HUES48 (cell line): ENCODE measurements at regions not wholly inside any gene's neighbourhood (a gene's known extent, or its start where the extent isn't known, plus 50 kb on each side); places are given as distances from the start of the nearest gene placed in this dataset.
"Not testable (repeated sequence)": the region's sequence is repeated elsewhere in the genome, so short reads cannot be mapped to it uniquely, and the experiment has no call there.

ENCODE experiments used
- H3K27ac ChIP-seq: one replicate; pipeline ENCODE4 v1.7.0; 2013; ENCODE audit warnings: low read depth, low read length, inconsistent platforms
- H3K27me3 ChIP-seq: 2 replicates; pipeline ENCODE4 v1.6.1; 2013; ENCODE audit warnings: mild to moderate bottlenecking, low read length; ENCODE audit not compliant: control insufficient read depth, insufficient read depth
- H3K36me3 ChIP-seq: 2 replicates; pipeline ENCODE4 v1.6.1; 2013; ENCODE audit warnings: low read length; ENCODE audit not compliant: control insufficient read depth, insufficient read depth
- H3K4me1 ChIP-seq: 2 replicates; pipeline ENCODE4 v1.6.1; 2013; ENCODE audit warnings: mild to moderate bottlenecking, low read length; ENCODE audit not compliant: control insufficient read depth, insufficient read depth
- H3K4me3 ChIP-seq: 2 replicates; pipeline ENCODE4 v1.5.1; 2013; ENCODE audit warnings: mild to moderate bottlenecking, low read depth, low read length
- H3K9ac ChIP-seq: 2 replicates; pipeline ENCODE4 v1.6.1; 2013; ENCODE audit warnings: mild to moderate bottlenecking, low read depth, low read length, moderate library complexity
- H3K9me3 ChIP-seq: 2 replicates; pipeline ENCODE4 v1.6.1; 2013; ENCODE audit warnings: low read length; ENCODE audit not compliant: control insufficient read depth, insufficient read depth

GRCh38 chr22:11035031-11035873 is 4492.7 kb upstream of the OR11H1 start:
- not testable (repeated sequence) for H3K27ac ChIP-seq, H3K27me3 ChIP-seq, H3K9ac ChIP-seq, H3K36me3 ChIP-seq, H3K4me1 ChIP-seq
- Histone ChIP-seq H3K4me3 (peak overlapping the region; percentile 8; the same call in 1 of the 2 replicates), H3K9me3 (peaks cover 94% of the 10 kb centered on the region)

- not testable (repeated sequence) for H3K9ac ChIP-seq, H3K27ac ChIP-seq, H3K4me1 ChIP-seq, H3K27me3 ChIP-seq, H3K36me3 ChIP-seq, H3K4me3 ChIP-seq
- H3K9me3 ChIP-seq = peaks cover 90% of the 10 kb centered on the region
Observed at GRCh38 chr22:11037314-11037713, 4490.7 kb upstream of the OR11H1 start.

- H3K4me3 ChIP-seq = peak overlapping the region; percentile 6; the same call in 1 of the 2 replicates
- H3K27ac ChIP-seq, H3K36me3 ChIP-seq, H3K27me3 ChIP-seq, H3K9ac ChIP-seq, H3K4me1 ChIP-seq: not testable (repeated sequence)
- H3K9me3 ChIP-seq = peaks cover 88% of the 10 kb centered on the region
Observed at GRCh38 chr22:11037814-11038213, 4490.2 kb upstream of the OR11H1 start.

GRCh38 chr22:11038786-11039185 is 4489.2 kb upstream of the OR11H1 start:
- H3K36me3 ChIP-seq, H3K27me3 ChIP-seq, H3K9ac ChIP-seq, H3K4me1 ChIP-seq, H3K4me3 ChIP-seq, H3K27ac ChIP-seq: not testable (repeated sequence)
- peaks cover 85% of the 10 kb centered on the region for H3K9me3 ChIP-seq

- not testable (repeated sequence) for H3K27ac ChIP-seq, H3K4me1 ChIP-seq, H3K9ac ChIP-seq, H3K36me3 ChIP-seq, H3K4me3 ChIP-seq, H3K27me3 ChIP-seq
- H3K9me3 ChIP-seq = peaks cover 71% of the 10 kb centered on the region
Observed at GRCh38 chr22:11041416-11041815, 4486.6 kb upstream of the OR11H1 start.

- H3K27ac ChIP-seq = no peak overlapping the region
- H3K36me3 ChIP-seq = no peaks in the 10 kb centered on the region
- no peak overlapping the region for H3K9ac ChIP-seq
- H3K27me3 ChIP-seq = no peaks in the 10 kb centered on the region
- peak overlapping the region; percentile 16; the same call in 1 of the 2 replicates for H3K4me3 ChIP-seq
- H3K4me1 ChIP-seq = no peaks in the 10 kb centered on the region
- H3K9me3 ChIP-seq = peaks cover 67% of the 10 kb centered on the region
Observed at GRCh38 chr22:11042116-11042515, 4485.9 kb upstream of the OR11H1 start.

- H3K4me1 ChIP-seq, H3K27me3 ChIP-seq, H3K9ac ChIP-seq, H3K27ac ChIP-seq, H3K36me3 ChIP-seq, H3K4me3 ChIP-seq: not testable (repeated sequence)
- peaks cover 64% of the 10 kb centered on the region for H3K9me3 ChIP-seq
Observed at GRCh38 chr22:11043289-11043688, 4484.7 kb upstream of the OR11H1 start.

- not testable (repeated sequence) for H3K27me3 ChIP-seq, H3K36me3 ChIP-seq, H3K27ac ChIP-seq, H3K4me1 ChIP-seq, H3K9ac ChIP-seq, H3K4me3 ChIP-seq
- peaks cover 53% of the 10 kb centered on the region for H3K9me3 ChIP-seq
Observed at GRCh38 chr22:11048884-11049283, 4479.1 kb upstream of the OR11H1 start.

- not testable (repeated sequence) for H3K27ac ChIP-seq, H3K27me3 ChIP-seq, H3K9ac ChIP-seq, H3K4me3 ChIP-seq, H3K36me3 ChIP-seq, H3K4me1 ChIP-seq
- H3K9me3 ChIP-seq = peaks cover 58% of the 10 kb centered on the region
Observed at GRCh38 chr22:11050226-11050625, 4477.8 kb upstream of the OR11H1 start.

GRCh38 chr22:11051401-11052112 is 4476.4 kb upstream of the OR11H1 start:
- not testable (repeated sequence) for H3K9ac ChIP-seq, H3K4me3 ChIP-seq, H3K27ac ChIP-seq, H3K4me1 ChIP-seq, H3K36me3 ChIP-seq, H3K27me3 ChIP-seq
- H3K9me3 ChIP-seq = peaks cover 70% of the 10 kb centered on the region
